ENCODE measurements at regions not wholly inside any gene's neighbourhood (a gene's known extent, or its start where the extent isn't known, plus 50 kb on each side); places are given as distances from the start of the nearest gene placed in this dataset.

- TF ChIP-seq POLR2A (IDR thresholded peaks at IDR 0.05) = no peak
- TF ChIP-seq, protein P1, sequence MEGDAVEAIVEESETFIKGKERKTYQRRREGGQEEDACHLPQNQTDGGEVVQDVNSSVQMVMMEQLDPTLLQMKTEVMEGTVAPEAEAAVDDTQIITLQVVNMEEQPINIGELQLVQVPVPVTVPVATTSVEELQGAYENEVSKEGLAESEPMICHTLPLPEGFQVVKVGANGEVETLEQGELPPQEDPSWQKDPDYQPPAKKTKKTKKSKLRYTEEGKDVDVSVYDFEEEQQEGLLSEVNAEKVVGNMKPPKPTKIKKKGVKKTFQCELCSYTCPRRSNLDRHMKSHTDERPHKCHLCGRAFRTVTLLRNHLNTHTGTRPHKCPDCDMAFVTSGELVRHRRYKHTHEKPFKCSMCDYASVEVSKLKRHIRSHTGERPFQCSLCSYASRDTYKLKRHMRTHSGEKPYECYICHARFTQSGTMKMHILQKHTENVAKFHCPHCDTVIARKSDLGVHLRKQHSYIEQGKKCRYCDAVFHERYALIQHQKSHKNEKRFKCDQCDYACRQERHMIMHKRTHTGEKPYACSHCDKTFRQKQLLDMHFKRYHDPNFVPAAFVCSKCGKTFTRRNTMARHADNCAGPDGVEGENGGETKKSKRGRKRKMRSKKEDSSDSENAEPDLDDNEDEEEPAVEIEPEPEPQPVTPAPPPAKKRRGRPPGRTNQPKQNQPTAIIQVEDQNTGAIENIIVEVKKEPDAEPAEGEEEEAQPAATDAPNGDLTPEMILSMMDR (IDR thresholded peaks at IDR 0.05) = no peak
These were observed 307.1 kb downstream of the TMEM114 start for GRCh38 chr16:8283195-8283594.
